NCI-H2227 (cell line): ENCODE measurements at regions not wholly inside any gene's neighbourhood (a gene's known extent, or its start where the extent isn't known, plus 50 kb on each side); places are given as distances from the start of the nearest gene placed in this dataset.

Experiments used
- DNase-seq: peaks from one replicate; lab custom pipeline; 2025; ENCODE audit not compliant: unreplicated experiment; lab: John Stamatoyannopoulos, UW

DNA sequence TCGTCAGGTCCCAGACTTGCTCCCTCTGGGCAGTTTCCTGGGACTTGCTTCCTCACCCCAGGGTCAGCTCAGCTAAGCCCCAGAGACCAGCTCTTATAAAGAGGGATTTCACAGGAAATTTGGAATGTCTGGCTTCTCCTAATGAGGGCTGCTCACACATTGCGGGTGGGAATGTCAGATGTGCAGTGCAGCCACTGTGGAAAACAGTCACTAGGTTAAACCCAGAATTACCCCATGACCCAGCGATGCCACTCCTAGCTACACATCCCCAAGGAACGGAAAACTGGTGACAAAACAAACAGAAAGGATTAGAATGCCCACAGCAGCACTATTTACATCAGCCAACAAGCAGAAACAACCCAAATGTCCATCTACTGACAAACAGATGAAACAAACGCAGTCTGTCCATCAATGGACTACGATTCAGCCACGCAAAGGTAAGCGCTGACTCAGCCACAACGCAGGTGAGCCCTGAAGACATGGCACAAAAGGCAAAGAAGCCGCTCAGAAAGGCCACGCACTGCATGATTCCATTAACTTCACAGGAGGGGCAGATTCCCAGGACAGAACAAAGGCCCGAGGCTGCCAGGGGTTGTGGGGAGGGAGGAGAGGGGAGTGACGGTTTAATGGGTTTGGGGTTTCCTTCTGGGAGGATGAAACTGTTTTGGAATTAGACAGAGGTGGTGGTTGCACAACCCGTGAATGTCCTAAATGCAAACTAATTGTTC lies 63.0 kb downstream of the NCOR2 start:
- DNase-seq, result no peak

DNA sequence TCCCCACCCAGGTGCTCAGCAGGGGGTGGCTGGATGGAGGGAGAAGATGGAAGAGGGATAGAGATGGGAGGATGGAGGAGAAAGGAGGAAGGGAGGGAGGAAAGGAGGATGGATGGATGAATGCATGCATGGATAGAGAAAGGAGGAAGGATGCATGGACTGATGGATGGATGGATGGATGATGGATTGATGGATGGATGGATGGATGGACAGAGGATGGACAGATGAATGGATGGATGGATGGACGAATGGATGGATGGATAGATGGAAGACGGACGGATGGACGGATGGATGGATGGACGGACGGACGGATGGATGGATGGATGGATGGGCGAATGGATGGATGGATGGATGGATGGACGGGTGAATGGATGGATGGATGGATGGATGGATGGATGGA lies 64.1 kb downstream of the NCOR2 start:
- DNase-seq, result no peak

DNA sequence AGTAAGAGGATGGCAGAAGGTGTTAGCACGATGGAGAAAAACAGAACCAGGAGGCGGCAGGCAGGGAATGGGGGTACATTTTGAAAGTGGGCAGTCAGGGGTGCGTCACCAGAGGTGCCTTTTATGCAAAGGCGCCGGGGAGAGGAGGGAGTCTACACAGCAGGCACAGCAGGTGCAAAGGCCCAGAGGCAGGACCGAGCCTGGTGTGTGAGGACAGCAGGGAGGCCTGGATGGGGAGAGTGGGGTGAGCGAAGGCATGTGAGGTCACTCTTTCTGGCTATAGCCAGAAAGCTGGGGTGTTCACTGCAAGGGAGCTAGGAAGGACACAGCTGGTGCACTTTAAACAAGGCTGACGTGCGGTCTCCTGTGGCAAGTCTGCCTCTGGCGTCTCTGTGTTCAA lies 65.0 kb downstream of the NCOR2 start:
- DNase-seq, result no peak

DNA sequence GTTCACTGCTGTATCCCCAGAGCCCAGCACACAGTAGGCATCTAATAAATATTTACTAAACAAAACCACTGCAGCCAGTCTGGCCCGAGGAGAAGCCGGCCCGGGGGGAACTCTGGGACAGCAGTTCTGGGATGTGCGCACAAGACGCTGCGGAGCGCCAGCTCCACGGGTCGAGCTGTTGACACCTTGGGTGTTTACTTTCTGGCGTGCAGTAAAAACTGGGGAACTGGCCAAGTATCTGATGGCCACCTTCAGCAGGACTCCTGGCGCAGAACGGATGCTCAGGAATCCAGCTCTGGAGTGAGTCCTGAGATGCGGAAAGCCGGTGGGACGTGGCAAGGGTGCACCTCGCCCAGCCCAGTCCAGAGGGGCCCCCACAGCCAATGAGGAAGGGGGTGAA lies 65.6 kb downstream of the NCOR2 start:
- DNase-seq, result no peak

DNA sequence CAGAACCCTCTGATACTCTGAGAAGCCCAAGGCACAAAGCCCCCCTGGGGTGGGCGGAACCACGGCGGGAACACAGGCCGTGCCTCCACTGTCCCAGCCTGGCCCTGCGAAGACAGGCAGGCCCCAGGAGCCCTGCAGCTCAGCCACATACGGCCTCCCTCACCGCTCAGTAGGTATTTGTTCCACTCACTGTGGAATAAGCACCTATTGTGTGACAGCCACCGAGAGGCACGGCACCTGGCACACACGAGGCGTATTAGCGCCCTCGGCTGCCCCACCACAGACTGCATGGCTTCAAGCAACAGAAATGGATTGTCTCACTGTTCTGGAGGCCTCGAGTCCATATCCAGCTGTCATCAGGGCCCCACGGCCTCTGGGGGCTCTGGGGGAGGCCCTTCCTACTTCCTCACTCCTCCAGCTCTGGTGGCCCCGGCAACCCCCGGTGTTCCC lies 66.3 kb downstream of the NCOR2 start:
- DNase-seq, result no peak

DNA sequence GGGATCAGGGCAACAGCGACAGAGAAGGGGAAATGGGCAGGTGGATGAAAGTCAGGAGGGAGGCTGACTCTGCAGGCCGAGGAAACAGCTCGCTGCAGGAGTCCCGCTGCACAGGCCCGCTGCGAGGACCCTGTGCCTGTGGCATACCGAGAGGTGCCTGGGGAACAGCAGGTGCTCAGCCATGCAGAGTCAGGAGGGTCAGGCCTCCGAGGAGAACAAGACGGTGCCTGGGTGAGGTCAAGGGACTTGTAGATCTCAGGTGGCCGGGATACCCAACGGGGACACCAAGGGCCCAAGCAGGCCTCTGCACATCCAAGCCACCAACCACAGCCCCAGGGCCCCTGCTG lies 67.5 kb downstream of the NCOR2 start:
- DNase-seq, result no peak

DNA sequence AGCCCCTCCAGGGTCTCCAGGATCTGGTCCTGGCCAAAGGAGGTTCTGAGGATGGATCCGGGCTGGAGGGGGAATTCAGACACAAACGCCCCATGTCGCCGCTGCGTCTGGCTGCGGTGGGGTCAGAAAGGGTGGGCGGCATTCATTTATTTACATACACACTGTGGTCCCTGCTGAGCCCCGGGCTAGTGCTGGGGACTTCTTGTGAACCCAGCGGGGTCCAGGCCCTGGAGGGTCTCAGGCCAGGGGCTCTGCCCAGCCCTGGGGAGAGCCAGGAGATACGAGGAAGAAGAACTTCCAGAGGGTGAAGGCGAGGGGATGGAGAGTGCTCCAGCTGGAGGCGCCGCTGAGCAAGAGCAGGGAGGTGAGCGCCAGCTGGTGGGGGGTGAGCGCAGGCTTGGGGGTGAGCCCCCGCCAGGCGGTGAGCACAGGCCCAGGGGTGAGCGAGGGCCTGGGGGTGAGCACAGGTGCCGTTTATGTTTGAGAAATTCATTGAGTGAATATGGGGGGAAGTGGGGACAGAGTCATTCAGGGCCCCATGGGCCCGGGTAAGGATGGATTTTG lies 68.1 kb downstream of the NCOR2 start:
- DNase-seq, result no peak

DNA sequence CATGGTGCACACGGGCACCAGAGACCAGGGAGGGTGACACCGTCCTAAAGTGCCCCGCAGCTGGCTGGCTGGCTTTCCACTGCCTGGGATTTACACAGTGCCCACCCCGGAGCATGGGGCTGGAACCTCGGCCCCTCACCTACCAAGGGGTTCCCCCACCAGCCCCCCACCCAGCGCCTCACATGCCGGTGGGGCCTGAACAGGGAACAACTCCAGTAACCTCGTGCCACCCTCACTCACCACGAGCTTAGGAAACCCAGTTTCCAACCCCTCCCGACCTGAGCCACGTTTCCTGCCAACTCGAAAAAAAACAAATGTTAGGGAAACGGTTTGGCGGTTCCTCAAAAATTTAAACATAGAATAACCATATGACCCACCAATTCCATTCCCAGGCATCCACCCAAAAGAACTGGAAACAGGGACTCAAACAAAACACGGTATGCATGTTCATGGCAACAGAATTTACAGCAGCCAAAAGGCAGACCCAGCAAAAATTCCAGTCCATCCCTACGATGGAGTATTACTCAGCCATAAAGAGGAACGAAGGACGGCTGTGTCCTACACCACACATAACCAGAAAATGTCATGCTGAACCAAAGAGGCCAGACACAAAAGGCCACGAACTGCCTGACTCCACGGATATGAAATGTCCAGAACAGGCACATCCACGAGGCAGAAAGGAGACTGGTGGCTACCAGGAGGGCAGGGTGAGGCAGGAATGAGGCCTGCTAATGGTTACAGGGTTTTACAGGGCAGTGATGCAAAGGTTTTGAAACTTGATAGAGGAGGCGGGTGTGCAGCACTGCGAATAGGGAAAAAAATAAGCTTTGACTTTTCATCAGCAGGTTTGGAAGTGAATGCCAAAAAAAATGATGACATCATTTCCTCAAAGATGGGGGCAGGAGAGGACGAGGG lies 68.9 kb downstream of the NCOR2 start:
- no peak for DNase-seq

DNA sequence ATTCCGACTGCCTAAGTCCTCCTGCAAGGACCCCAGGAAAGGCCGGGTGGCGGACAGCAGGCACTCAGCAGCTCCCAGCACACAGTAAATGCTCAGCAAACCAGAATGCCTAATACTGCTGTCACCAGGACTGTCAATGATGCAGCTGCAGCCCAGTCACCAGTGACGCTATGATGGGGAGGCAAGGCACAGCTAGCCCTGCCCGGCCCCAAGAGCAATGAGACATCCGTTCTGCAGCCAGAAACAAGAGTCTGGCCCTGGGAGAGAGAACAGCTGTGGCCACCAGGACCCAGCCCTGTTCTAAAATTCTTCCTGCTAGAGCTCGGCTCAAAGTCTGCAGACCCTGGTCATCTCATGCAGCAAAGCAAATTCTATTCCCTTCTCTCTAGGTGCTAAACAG lies 69.8 kb downstream of the NCOR2 start:
- DNase-seq, result no peak

DNA sequence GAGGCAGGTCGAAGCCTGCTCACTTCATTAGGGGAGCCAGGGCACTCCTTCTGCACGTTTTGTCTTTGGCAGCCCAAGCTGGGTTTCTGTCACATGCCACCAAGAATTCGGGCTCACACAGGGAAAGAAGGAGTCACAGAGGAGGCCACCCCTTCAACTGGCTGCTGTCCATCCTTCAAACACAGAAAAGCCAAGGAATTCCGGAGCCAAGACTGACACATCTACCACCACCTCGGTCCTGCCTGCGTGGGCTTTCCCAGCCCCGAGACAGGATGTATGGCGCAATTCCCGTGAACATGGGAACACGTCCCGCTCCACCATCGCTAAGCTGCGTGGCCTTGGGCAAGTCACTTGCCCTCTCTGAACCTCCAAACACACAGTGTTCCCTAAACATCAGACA lies 70.4 kb downstream of the NCOR2 start:
- DNase-seq, result no peak

DNA sequence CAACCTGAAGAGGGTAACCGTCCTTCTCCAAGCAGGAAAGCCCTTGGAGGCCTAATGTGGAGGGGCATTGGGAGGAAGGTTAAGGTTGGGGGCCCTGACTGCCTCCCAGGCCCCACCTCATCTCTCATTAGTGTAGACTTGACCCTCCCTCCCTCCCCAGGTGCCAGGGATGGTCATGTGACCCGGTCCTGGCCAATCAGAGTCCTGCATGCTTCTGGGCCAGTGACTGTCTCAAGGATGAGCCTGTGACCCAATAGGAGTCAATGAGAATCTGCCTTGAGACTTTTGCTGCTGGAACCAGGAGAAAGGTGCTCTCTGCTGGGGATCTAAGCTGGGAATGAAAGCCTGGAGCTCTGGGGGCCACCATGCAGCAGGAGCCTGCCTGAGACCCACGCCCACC lies 70.8 kb downstream of the NCOR2 start:
- DNase-seq, result no peak

DNA sequence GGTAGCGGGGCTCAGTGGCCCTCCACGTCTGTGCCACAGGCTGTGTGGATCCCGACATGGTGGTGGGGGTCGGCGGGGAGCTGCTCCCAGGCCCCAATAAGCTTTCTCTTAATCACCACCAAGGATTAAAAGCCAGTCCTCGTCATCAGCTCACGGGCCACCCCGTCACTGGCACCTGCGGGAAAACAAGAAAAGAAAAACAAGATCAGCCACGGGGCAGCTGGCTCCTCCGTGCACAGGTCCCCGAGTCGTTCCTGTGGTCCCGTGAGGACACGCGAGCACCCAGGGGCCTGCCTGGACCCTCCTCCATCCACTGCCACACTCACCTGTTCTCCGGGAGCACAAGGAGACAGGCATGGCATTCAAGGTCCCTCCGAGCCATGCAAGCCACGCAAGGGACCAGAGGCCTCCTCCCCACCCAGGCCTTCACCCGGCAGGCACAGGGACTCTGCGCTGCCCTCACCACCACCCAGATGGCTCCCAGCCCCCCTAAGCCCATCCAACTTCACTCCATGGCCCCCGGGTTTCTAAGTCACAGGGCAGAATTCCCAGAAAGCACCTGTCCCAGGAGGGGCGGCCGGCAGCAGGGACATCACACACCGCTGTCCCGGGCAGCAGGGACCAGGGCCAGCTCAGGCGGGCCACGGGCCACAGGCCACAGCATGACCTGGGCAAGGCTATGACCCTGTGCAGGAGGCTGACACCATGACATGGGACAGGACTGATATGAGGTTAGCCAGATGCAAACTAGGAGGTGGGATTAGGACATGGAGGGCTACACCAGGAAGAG lies 72.0 kb downstream of the NCOR2 start:
- DNase-seq, result no peak

DNA sequence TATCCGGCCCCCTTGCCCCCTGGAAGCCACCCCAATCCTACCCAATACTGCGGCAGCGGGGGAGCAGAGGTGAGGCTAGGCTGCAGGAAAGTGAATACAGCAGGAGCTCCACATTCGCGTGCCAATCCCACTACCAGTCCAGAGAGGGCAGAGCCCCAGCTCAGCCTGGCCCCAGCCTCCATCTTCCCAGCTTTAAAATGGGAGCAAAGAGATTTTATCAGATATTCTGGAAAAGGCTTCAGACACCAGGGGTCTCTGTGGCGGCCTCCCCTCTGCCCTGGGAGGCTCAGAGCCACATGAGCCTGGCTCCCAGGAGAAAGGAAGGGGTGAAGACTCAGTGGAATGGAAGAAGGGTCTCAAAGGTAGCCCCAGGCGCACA lies 72.7 kb downstream of the NCOR2 start:
- DNase-seq, result no peak

DNA sequence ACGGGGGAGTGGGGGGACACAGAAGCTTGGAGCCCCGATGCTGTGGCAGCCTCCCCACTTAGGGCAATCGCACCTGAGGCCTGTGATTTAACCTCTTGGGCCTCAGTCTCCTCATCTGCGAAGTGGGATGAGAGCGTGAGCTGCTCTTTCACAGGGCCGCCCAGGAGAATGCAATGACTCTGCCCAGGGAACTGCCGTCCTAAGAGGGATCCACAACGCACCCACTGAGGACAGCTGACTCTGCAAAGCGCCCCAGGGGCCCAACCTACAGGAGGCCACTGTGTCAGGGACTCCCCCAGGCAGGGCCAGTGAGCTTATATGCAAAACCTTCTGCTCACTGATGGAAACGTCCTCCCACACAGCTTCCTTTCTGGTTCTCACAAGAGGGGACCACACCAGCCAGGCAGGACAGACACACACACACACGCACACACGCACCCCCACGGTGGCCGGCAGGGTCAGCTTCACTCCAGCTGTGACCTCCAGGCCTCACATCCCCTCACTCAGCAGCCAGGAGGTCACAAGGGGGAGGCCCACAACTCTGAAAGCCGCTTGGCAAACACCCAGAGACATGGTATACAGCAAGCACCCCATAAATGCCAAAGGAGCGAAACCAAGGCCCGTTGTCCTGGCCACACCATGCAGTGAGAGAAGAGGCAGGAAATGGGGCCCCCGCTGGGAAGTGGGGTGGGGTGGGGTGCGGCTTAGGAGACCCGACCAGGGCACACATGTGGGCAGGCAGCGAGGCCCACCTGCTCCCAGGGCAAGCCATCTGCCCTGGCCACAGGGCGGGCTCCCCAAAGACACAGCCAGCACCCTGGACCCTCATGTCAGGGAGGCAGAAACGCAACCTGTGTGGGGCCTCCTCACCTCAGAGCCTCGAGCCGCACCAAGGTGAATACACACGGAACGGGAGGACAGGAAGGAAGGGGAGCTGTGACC lies 73.3 kb downstream of the NCOR2 start:
- DNase-seq, result no peak

DNA sequence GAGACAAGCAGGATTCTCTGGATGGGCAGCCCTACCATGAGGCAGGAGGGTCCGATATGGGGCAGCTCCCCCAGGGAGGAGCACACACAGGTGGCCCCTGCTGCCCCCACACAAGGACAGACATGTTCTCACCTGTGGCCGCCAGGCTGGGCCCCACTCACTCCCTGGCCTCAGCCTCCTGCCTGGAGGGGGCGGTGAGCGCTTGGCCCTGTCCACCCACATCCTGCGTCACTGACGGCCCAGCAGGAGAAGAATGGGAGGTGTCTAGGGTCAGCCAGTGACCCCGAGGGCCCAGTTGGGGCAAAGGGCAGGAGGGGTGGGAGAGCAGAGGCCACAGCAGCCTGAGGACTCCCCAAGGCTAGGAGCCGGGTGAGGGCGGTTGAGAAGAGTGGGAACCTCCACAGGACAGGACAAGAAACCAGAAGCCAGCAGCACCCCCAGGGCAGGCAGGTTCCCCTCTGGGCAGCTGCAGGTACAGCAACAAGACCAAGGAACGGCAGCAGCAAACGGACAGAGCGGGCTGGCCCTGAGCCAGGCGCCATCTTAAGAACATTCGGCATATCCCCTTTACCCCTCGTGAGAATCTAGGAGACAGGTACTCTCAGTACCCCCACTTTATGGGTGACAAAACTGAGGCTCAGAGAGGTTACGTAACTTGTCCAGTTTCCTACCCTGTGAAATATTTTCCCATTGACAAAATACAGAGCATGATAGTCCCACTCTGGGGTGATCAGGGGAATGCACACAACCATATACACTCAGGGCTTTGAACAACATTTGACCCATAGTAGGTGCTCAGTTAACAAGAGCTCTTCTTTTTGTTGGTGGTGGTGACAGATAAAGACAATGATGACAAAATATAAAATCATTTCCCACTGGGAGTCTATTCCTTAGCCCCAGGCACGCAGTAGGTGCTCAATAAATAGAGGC lies 74.3 kb downstream of the NCOR2 start:
- no peak for DNase-seq

DNA sequence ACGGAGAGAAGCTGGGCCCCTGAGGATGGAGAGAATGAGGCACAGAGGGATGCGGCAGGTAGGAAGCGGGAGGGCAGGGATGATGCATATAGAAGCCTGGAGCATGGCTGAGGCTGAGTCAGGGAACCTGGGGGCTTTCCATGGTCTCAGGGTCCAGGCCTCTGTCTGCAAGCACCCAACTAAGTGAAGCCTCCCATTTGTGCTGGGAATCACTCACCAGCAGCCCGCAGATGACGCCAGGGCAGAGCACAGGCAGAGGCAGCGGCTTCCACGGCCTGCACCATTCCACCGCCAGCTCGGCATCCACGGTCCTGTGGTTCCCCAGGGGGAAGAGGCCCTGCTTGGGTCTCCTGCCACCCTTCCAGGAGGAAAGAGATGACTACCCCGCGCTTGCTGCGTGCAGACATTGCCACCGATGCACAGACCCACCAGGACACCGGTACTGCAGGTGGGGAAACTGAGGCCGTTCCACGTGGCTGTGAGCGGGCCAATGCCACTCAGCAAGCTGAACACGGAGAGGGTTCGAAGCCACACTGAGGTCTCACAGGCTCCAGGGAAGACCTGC lies 75.5 kb downstream of the NCOR2 start:
- DNase-seq, result no peak

DNA sequence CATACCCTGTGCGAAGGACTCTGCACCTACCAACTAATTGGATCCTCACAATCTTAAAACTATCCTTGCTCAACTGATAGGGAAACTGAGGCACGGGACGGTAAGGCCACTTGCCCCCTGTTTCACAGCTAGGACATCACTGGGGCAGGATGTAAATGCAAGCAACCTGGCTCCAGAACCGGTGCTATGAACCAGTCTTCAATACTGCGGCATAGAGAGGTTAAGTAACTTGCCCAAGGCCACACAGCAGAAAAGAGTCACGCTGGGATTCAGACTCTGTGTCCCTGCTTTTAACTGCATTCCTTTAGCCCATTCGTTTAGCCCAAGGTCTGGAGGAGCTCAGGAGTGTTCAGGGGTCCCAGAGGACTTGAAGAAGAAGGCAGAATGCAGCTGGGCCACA lies 76.1 kb downstream of the NCOR2 start:
- DNase-seq, result no peak

DNA sequence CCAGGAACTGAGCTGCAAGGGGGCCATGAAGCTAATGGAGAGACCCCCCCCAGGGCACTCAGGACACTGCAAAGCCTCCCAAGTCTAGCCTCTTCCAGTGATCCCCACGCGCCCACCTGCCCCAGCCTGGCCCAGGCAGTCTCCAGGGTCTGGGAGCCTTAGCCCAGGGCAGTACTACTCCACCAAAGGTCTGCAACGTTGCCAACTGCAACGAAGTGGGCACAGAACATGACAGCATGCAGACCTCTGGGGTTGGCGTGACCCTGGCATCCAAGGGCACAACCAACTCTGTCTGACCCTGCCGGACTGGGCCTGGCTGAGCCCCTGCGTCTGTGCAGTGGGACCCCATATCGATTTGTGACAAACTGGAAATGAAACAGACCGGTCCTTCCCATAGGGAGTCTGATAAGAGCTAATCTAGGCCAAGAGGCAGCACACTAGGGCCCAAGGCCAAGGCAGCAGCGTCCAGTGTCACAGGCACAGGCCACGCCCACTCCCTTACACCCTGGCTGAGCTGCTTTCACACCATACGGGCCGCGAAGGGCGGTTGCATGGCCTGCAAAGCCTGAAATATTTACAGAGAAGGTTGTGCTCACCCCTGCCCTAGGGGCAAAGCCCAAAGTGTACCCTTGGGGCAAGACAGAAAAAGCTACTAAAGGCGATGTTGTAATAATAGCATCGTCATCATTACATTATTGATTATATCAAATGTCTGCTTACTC lies 76.7 kb downstream of the NCOR2 start:
- DNase-seq, result no peak
